ENCODE measurements at regions not wholly inside any gene's neighbourhood (a gene's known extent, or its start where the extent isn't known, plus 50 kb on each side); places are given as distances from the start of the nearest gene placed in this dataset.

DNA sequence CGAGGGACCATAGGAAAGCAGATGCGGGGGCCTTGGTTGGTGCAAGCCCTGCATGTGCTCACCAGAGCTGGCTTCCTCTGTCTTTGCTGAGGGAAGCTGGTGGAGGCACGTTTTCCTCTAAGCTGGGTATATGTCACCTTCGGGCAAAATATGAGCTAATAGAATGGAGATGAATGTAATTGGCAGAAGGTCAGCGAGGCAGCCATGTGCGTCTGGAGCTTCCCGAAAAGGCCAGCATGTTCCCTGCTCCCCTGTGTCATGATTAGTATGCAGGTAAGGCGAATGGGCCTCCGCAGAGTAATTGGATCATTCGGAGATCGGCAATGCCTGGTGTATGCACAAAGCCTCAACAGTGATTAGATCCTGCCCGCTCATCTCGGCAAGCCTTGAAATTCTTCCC lies 806.2 kb upstream of the EEF2KMT start:
- TF ChIP-seq EZH2 (IDR thresholded peaks at IDR 0.05; ENCODE audit: borderline replicate concordance, low read depth, low read length, severe bottlenecking) (no peak), POLR2AphosphoS5 (IDR thresholded peaks at IDR 0.05; ENCODE audit: insufficient read depth, low read depth, low read length) (no peak), MAX (IDR thresholded peaks at IDR 0.05; ENCODE audit: insufficient read depth, insufficient read length) (no peak), POLR2A (IDR thresholded peaks at IDR 0.05; ENCODE audit: low read depth, low read length) (no peak), MYC (IDR thresholded peaks at IDR 0.05; ENCODE audit: low read depth, low read length) (no peak), FOS (IDR thresholded peaks at IDR 0.05; ENCODE audit: borderline replicate concordance, insufficient read depth, low read length) (no peak), JUN (IDR thresholded peaks at IDR 0.05; ENCODE audit: borderline replicate concordance, insufficient read depth, insufficient read length, low read depth) (no peak), GATA2 (IDR thresholded peaks at IDR 0.05; ENCODE audit: insufficient read depth, insufficient read length, low read depth, low read length) (no peak)
- TF ChIP-seq, protein P1, sequence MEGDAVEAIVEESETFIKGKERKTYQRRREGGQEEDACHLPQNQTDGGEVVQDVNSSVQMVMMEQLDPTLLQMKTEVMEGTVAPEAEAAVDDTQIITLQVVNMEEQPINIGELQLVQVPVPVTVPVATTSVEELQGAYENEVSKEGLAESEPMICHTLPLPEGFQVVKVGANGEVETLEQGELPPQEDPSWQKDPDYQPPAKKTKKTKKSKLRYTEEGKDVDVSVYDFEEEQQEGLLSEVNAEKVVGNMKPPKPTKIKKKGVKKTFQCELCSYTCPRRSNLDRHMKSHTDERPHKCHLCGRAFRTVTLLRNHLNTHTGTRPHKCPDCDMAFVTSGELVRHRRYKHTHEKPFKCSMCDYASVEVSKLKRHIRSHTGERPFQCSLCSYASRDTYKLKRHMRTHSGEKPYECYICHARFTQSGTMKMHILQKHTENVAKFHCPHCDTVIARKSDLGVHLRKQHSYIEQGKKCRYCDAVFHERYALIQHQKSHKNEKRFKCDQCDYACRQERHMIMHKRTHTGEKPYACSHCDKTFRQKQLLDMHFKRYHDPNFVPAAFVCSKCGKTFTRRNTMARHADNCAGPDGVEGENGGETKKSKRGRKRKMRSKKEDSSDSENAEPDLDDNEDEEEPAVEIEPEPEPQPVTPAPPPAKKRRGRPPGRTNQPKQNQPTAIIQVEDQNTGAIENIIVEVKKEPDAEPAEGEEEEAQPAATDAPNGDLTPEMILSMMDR (IDR thresholded peaks at IDR 0.05; ENCODE audit: extremely low read depth in 1 of 2, insufficient read depth in 1 of 2, low read depth in 1 of 2, low read length in 2 of 2) = no peak
